CD14-positive monocyte (primary cell): ENCODE measurements at regions not wholly inside any gene's neighbourhood (a gene's known extent, or its start where the extent isn't known, plus 50 kb on each side); places are given as distances from the start of the nearest gene placed in this dataset.

ENCODE experiments used
- DNase-seq, 3 donors: peaks; one replicate each; pipeline ENCODE4 v3.0.0-alpha.2; 2011 to 2022
- H2AFZ ChIP-seq: 2 replicates; pipeline ENCODE4 v1.6.0; 2012; ENCODE audit warnings: mild to moderate bottlenecking, low read depth, low read length, inconsistent platforms; ENCODE audit not compliant: insufficient read depth, poor library complexity, severe bottlenecking
- H3K27ac ChIP-seq, 2 donors: 1 replicate in 1 of 2; 2 replicates in 1 of 2; pipeline ENCODE4 v1.5.1; 2012 to 2013; ENCODE audit warnings: low read length in 2 of 2, control low read depth in 1 of 2, inconsistent platforms in 1 of 2, low read depth in 1 of 2, mild to moderate bottlenecking in 1 of 2
- H3K27me3 ChIP-seq, 2 donors: one replicate each; pipeline versions ENCODE4 v1.6.0 to v1.6.1; 2011 to 2013; ENCODE audit warnings: low read length in 2 of 2; ENCODE audit not compliant: control insufficient read depth in 2 of 2, insufficient read depth in 2 of 2
- H3K36me3 ChIP-seq, 2 donors: replicated peaks in 1 of 2; 1 replicate in 1 of 2; 2 replicates in 1 of 2; pipeline versions ENCODE4 v1.5.1 to v1.6.1; 2012 to 2013; ENCODE audit warnings: low read length in 2 of 2, control low read depth in 1 of 2, inconsistent platforms in 1 of 2, mild to moderate bottlenecking in 1 of 2; ENCODE audit not compliant: insufficient read depth in 2 of 2, control insufficient read depth in 1 of 2
- H3K4me1 ChIP-seq, 2 donors: 1 replicate in 1 of 2; 2 replicates in 1 of 2; pipeline versions ENCODE4 v1.5.1 to v1.6.1; 2012 to 2013; ENCODE audit warnings: low read length in 2 of 2, control low read depth in 1 of 2, inconsistent platforms in 1 of 2, mild to moderate bottlenecking in 1 of 2, moderate library complexity in 1 of 2; ENCODE audit not compliant: insufficient read depth in 2 of 2, control insufficient read depth in 1 of 2
- H3K4me2 ChIP-seq: replicated peaks from 2 replicates; pipeline ENCODE3; 2012; ENCODE audit warnings: low read length, moderate library complexity, mild to moderate bottlenecking; ENCODE audit not compliant: poor library complexity, severe bottlenecking; ENCODE audit errors: extremely low read depth
- H3K4me3 ChIP-seq, 3 experiments: fragments of 200-600 bp in 1 of 3; sonication (generic) in 1 of 3; replicated peaks in 1 of 3; 1 replicate in 2 of 3; 2 replicates in 1 of 3; pipeline ENCODE4 v1.5.1; 2011 to 2013; ENCODE audit warnings: low read length in 3 of 3, mild to moderate bottlenecking in 3 of 3, control low read depth in 2 of 3, low read depth in 2 of 3, inconsistent platforms in 1 of 3, moderate library complexity in 1 of 3
- H3K79me2 ChIP-seq: 2 replicates; pipeline ENCODE4 v1.6.0; 2012; ENCODE audit warnings: mild to moderate bottlenecking, control low read depth, inconsistent platforms, low read length, moderate library complexity; ENCODE audit not compliant: insufficient read depth
- H3K9ac ChIP-seq: 2 replicates; pipeline ENCODE4 v1.6.0; 2017; ENCODE audit warnings: low read length, mild to moderate bottlenecking; ENCODE audit not compliant: insufficient read depth, poor library complexity, severe bottlenecking
- H3K9me3 ChIP-seq, 2 donors: replicated peaks in 1 of 2; 1 replicate in 1 of 2; 2 replicates in 1 of 2; pipeline versions ENCODE4 v1.5.1 to v1.6.1; 2012 to 2013; ENCODE audit warnings: low read length in 2 of 2, control low read depth in 1 of 2; ENCODE audit not compliant: control insufficient read depth in 1 of 2, insufficient read depth in 1 of 2
- H4K20me1 ChIP-seq: 2 replicates; pipeline ENCODE4 v1.6.0; 2012; ENCODE audit warnings: mild to moderate bottlenecking, low read length, control low read depth, moderate library complexity; ENCODE audit not compliant: insufficient read depth
- H3K27ac Mint-ChIP-seq, 7 donors: one replicate each; pipeline ENCODE4 v1.8.0; 2020; ENCODE audit warnings: mild to moderate bottlenecking in 7 of 7, mixed read lengths in 7 of 7, moderate library complexity in 6 of 7, inconsistent platforms in 2 of 7
- H3K27me3 Mint-ChIP-seq, 3 donors: one replicate each; pipeline ENCODE4 v1.8.0; 2021 to 2022; ENCODE audit warnings: low read depth in 3 of 3, mild to moderate bottlenecking in 3 of 3, mixed read lengths in 3 of 3, moderate library complexity in 3 of 3, inconsistent platforms in 1 of 3
- H3K36me3 Mint-ChIP-seq, 2 donors: one replicate each; pipeline ENCODE4 v1.8.0; 2020; ENCODE audit warnings: mixed read lengths in 2 of 2, inconsistent platforms in 1 of 2, mild to moderate bottlenecking in 1 of 2
- H3K4me1 Mint-ChIP-seq: one replicate; pipeline ENCODE4 v1.8.0; 2020; ENCODE audit warnings: mild to moderate bottlenecking, mixed read lengths
- H3K4me3 Mint-ChIP-seq, 2 donors: one replicate each; pipeline ENCODE4 v1.8.0; 2020; ENCODE audit warnings: mild to moderate bottlenecking in 2 of 2, mixed read lengths in 2 of 2, moderate library complexity in 1 of 2
- H3K9me3 Mint-ChIP-seq, 7 donors: one replicate each; pipeline ENCODE4 v1.8.0; 2020 to 2022; ENCODE audit warnings: mixed read lengths in 7 of 7, mild to moderate bottlenecking in 6 of 7, moderate library complexity in 6 of 7, inconsistent platforms in 2 of 7
- WGBS: methylation state at CpG from one replicate; pipeline ENCODE4 v1.1.5; 2013; ENCODE audit warnings: missing lambda C conversion rate; ENCODE audit not compliant: insufficient coverage; 5-methylcytosine and 5-hydroxymethylcytosine counted together
- intact Hi-C, 2 donors: fragments of 100-400 bp; cut with micrococcal nuclease; formaldehyde crosslinking; loops; one replicate each; pipeline versions ENCODE4 v1.15.0 to v1.15.1; 2023
- TF ChIP-seq, protein P1 (sequence below): fragments of 200-600 bp; IDR thresholded peaks from one replicate; pipeline ENCODE4 v1.8.0; 2022; ENCODE audit warnings: antibody characterized with exemption, mild to moderate bottlenecking

DNA sequence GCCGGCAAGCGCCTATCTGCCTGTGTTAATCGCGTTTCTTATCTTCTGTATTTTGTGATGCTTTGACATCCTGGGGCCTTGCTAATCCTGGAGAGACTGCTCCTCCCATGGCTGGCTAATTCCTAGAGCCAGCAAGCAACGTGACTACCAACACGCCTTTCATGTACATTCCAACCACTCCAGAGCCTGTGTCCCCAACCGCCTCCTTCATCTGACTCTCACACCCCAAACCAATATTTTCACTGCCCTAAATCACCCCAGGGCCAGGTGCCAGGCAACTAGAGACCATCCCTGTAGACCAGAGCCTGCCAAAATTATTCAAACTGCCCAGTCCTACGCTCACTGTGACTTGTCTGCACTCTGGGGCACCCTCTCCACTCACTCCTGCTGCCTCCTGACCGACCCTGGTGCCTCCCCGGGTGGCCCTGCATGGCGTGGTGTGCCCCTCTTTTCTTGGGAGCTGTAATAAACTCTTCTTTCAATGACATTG is 50.5 kb upstream of the COL5A1 start:
- WGBS, result 88% methylated on average over 7 of the region's 11 CpGs
- Mint-ChIP-seq H3K27me3 (peaks cover 1 to 4% (median 4%) of the 10 kb centered on the region in 3 donors), H3K4me1 (no peaks in the 10 kb centered on the region), H3K9me3 (no peaks in the 10 kb centered on the region), H3K4me3 (no peak overlapping the region), H3K36me3 (no peaks in the 10 kb centered on the region), H3K27ac (no peak overlapping the region)
- no peaks in the 10 kb centered on the region for H3K79me2 ChIP-seq
- H3K4me3 ChIP-seq, result no peak overlapping the region
- H3K9me3 ChIP-seq, result peaks cover 0 to 7% of the 10 kb centered on the region in 2 donors
- no peak overlapping the region for H3K9ac ChIP-seq
- no peak for DNase-seq
- intact Hi-C loops, result no loop called here
- no peak overlapping the region for H2AFZ ChIP-seq
- H3K4me1 ChIP-seq, result no peaks in the 10 kb centered on the region
- H3K4me2 ChIP-seq, result no peak overlapping the region
- TF ChIP-seq, protein P1, sequence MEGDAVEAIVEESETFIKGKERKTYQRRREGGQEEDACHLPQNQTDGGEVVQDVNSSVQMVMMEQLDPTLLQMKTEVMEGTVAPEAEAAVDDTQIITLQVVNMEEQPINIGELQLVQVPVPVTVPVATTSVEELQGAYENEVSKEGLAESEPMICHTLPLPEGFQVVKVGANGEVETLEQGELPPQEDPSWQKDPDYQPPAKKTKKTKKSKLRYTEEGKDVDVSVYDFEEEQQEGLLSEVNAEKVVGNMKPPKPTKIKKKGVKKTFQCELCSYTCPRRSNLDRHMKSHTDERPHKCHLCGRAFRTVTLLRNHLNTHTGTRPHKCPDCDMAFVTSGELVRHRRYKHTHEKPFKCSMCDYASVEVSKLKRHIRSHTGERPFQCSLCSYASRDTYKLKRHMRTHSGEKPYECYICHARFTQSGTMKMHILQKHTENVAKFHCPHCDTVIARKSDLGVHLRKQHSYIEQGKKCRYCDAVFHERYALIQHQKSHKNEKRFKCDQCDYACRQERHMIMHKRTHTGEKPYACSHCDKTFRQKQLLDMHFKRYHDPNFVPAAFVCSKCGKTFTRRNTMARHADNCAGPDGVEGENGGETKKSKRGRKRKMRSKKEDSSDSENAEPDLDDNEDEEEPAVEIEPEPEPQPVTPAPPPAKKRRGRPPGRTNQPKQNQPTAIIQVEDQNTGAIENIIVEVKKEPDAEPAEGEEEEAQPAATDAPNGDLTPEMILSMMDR, result no peak
- no peaks in the 10 kb centered on the region for H3K36me3 ChIP-seq
- H4K20me1 ChIP-seq, result no peaks in the 10 kb centered on the region
- H3K27ac ChIP-seq, result no peak overlapping the region
- no peaks in the 10 kb centered on the region for H3K27me3 ChIP-seq

DNA sequence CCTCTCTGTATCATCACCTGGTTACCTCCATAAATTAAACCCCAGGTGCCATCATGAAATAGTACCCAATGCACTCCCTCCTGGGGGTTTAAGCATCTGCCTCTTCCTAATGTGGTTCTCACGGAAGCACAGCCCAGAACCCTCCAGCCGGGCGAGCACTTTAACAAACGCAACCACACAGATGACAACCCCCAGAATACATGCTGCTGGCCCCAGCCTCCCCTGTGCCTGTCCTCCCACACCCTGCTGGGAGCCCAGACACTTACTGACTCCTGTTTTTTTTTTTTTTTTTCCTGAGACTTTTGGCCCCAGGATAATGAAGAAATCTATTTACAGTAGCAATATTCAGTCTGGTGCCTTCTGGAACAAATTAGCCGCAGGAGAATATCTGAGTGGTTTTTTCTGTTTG is 50.0 kb upstream of the COL5A1 start:
- Histone ChIP-seq H3K36me3 (no peaks in the 10 kb centered on the region), H3K79me2 (no peaks in the 10 kb centered on the region), H2AFZ (no peak overlapping the region), H3K4me3 (no peak overlapping the region), H3K4me1 (no peaks in the 10 kb centered on the region), H3K27ac (no peak overlapping the region), H3K9me3 (peaks cover 0 to 7% of the 10 kb centered on the region in 2 donors), H3K9ac (no peak overlapping the region), H4K20me1 (no peaks in the 10 kb centered on the region), H3K4me2 (no peak overlapping the region), H3K27me3 (no peaks in the 10 kb centered on the region)
- Mint-ChIP-seq H3K4me1 (no peaks in the 10 kb centered on the region), H3K9me3 (no peaks in the 10 kb centered on the region), H3K36me3 (no peaks in the 10 kb centered on the region), H3K4me3 (no peak overlapping the region), H3K27me3 (peaks cover 1 to 4% (median 4%) of the 10 kb centered on the region in 3 donors), H3K27ac (peak overlapping the region in 1 of 7 donors; percentile 40)
- TF ChIP-seq, protein P1, result no peak
- DNase-seq, result no peak
- WGBS, result 91% methylated on average over 5 of the region's 5 CpGs
- intact Hi-C loops, result no loop called here
